H1 (cell line): ENCODE measurements at regions not wholly inside any gene's neighbourhood (a gene's known extent, or its start where the extent isn't known, plus 50 kb on each side); places are given as distances from the start of the nearest gene placed in this dataset.

Source experiments
- CTCF ChIA-PET: fragments of 300-600 bp; sonication (Branson Sonifier 250); formaldehyde crosslinking; loops from one replicate; lab custom pipeline; 2021; ENCODE audit not compliant: partially characterized antibody; lab: Charles Lee
- POLR2A ChIA-PET: fragments of 300-600 bp; sonication (Branson Sonifier 250); formaldehyde crosslinking; loops from one replicate; lab custom pipeline; 2021; ENCODE audit warnings: inconsistent platforms; ENCODE audit not compliant: partially characterized antibody; lab: Charles Lee
- DNase-seq, 2 experiments: peaks; one replicate each; pipeline versions ENCODE4 v3.0.0 to v3.0.0-alpha.2; 2010 to 2022; ENCODE audit warnings: low spot score in 2 of 2, low read depth in 1 of 2, mixed read lengths in 1 of 2
- FAIRE-seq: peaks from 2 replicates; lab custom pipeline; 2011; peaks lifted over from hg19 to GRCh38; lab: Jason Lieb, UNC
- H2AFZ ChIP-seq: 2 replicates; pipeline ENCODE4 v1.8.1; 2012; ENCODE audit warnings: low read length, inconsistent platforms
- H2AK5ac ChIP-seq: 2 replicates; pipeline ENCODE4 v1.6.1; 2013; ENCODE audit warnings: low read depth, low read length
- H2BK120ac ChIP-seq: replicated peaks from 2 replicates; pipeline ENCODE3; 2013; ENCODE audit warnings: low read depth, low read length, inconsistent platforms
- H2BK12ac ChIP-seq: 2 replicates; pipeline ENCODE4 v1.6.1; 2013; ENCODE audit warnings: low read depth, low read length
- H2BK15ac ChIP-seq: 2 replicates; pipeline ENCODE4 v1.6.1; 2013; ENCODE audit warnings: low read length
- H2BK20ac ChIP-seq: 2 replicates; pipeline ENCODE4 v1.6.1; 2013; ENCODE audit warnings: low read length
- H2BK5ac ChIP-seq: 2 replicates; pipeline ENCODE4 v1.6.1; 2013; ENCODE audit warnings: low read depth, low read length
- H3K14ac ChIP-seq: 2 replicates; pipeline ENCODE4 v1.6.1; 2013; ENCODE audit warnings: inconsistent platforms; ENCODE audit not compliant: insufficient read length
- H3K18ac ChIP-seq: 2 replicates; pipeline ENCODE4 v1.6.1; 2013; ENCODE audit warnings: low read length; ENCODE audit errors: extremely low read depth
- H3K23ac ChIP-seq: 2 replicates; pipeline ENCODE4 v1.6.1; 2013; ENCODE audit warnings: inconsistent platforms; ENCODE audit not compliant: insufficient read length
- H3K23me2 ChIP-seq: 2 replicates; pipeline ENCODE4 v1.6.1; 2013; ENCODE audit warnings: low read depth, low read length
- H3K27ac ChIP-seq: 2 replicates; pipeline ENCODE4 v1.6.1; 2011; ENCODE audit warnings: low read depth, low read length, inconsistent platforms
- H3K27me3 ChIP-seq, 4 experiments: replicated peaks in 1 of 4; 1 replicate in 1 of 4; 2 replicates in 3 of 4; pipeline versions ENCODE4 v1.6.1 to v1.8.1; 2011 to 2013; ENCODE audit warnings: low read length in 3 of 4, mild to moderate bottlenecking in 3 of 4, inconsistent platforms in 2 of 4, mixed read lengths in 2 of 4, moderate library complexity in 1 of 4; ENCODE audit not compliant: control insufficient read depth in 3 of 4, insufficient read depth in 3 of 4; ENCODE audit errors: extremely low read depth in 1 of 4
- H3K36me3 ChIP-seq, 4 experiments: 2 replicates each; pipeline versions ENCODE4 v1.6.1 to v1.8.1; 2011 to 2013; ENCODE audit warnings: mild to moderate bottlenecking in 4 of 4, low read length in 3 of 4, moderate library complexity in 2 of 4, control low read depth in 1 of 4, inconsistent platforms in 1 of 4; ENCODE audit not compliant: insufficient read depth in 4 of 4, control insufficient read depth in 2 of 4
- H3K4ac ChIP-seq: replicated peaks from 2 replicates; pipeline ENCODE3; 2013; ENCODE audit warnings: low read length, low read depth, mixed read lengths, inconsistent platforms; ENCODE audit not compliant: insufficient read length
- H3K4me1 ChIP-seq, 4 experiments: replicated peaks in 1 of 4; 1 replicate in 1 of 4; 2 replicates in 3 of 4; pipeline versions ENCODE4 v1.6.1 to v1.8.1; 2011 to 2013; ENCODE audit warnings: low read length in 3 of 4, inconsistent platforms in 2 of 4, mixed read lengths in 1 of 4; ENCODE audit not compliant: insufficient read depth in 4 of 4, control insufficient read depth in 3 of 4
- H3K4me2 ChIP-seq, 2 experiments: 2 replicates each; pipeline versions ENCODE4 v1.6.1 to v1.8.1; 2011 to 2013; ENCODE audit warnings: low read depth in 2 of 2, low read length in 2 of 2, control low read depth in 1 of 2, inconsistent platforms in 1 of 2, mild to moderate bottlenecking in 1 of 2; ENCODE audit not compliant: insufficient read depth in 1 of 2
- H3K4me3 ChIP-seq, 4 experiments: fragments of 200-600, 300-600 bp in 1 of 4; sonication (generic), shearing (Covaris generic), sonication (Bioruptor Twin) in 1 of 4; 2 replicates each; pipeline versions ENCODE4 v1.5.1 to v1.8.1; 2011 to 2016; ENCODE audit warnings: low read length in 4 of 4, low read depth in 3 of 4, control low read depth in 2 of 4, inconsistent platforms in 2 of 4, mild to moderate bottlenecking in 2 of 4, mixed read lengths in 1 of 4, moderate library complexity in 1 of 4; ENCODE audit not compliant: insufficient read depth in 2 of 4; ENCODE audit errors: extremely low read depth in 1 of 4
- H3K56ac ChIP-seq: replicated peaks from 2 replicates; pipeline ENCODE3; 2013; ENCODE audit warnings: low read depth, mild to moderate bottlenecking, mixed read lengths, low read length, inconsistent platforms; ENCODE audit not compliant: insufficient read length
- H3K79me1 ChIP-seq: 2 replicates; pipeline ENCODE4 v1.6.1; 2013; ENCODE audit warnings: low read depth, low read length, control low read depth
- H3K79me2 ChIP-seq, 2 experiments: 2 replicates each; pipeline versions ENCODE4 v1.6.1 to v1.8.1; 2012 to 2013; ENCODE audit warnings: low read length in 2 of 2, mild to moderate bottlenecking in 2 of 2, inconsistent platforms in 1 of 2; ENCODE audit not compliant: insufficient read depth in 2 of 2, control insufficient read depth in 1 of 2
- H3K9ac ChIP-seq, 4 experiments: replicated peaks in 1 of 4; 1 replicate in 1 of 4; 2 replicates in 3 of 4; pipeline versions ENCODE4 v1.6.1 to v1.8.1; 2011 to 2013; ENCODE audit warnings: low read depth in 3 of 4, low read length in 3 of 4, control low read depth in 2 of 4, mild to moderate bottlenecking in 2 of 4, moderate library complexity in 2 of 4, inconsistent platforms in 1 of 4; ENCODE audit errors: extremely low read depth in 1 of 4
- H3K9me3 ChIP-seq, 2 experiments: 2 replicates each; pipeline versions ENCODE4 v1.6.1 to v1.8.1; 2012 to 2013; ENCODE audit warnings: mild to moderate bottlenecking in 2 of 2, moderate library complexity in 2 of 2, control low read depth in 1 of 2, inconsistent platforms in 1 of 2, low read depth in 1 of 2, low read length in 1 of 2, mixed read lengths in 1 of 2; ENCODE audit not compliant: insufficient read depth in 2 of 2
- H4K20me1 ChIP-seq, 2 experiments: replicated peaks in 1 of 2; 2 replicates each; pipeline versions ENCODE3 to v1.8.1; 2011 to 2013; ENCODE audit warnings: inconsistent platforms in 2 of 2, low read length in 2 of 2, mild to moderate bottlenecking in 1 of 2; ENCODE audit not compliant: insufficient read depth in 2 of 2, control insufficient read depth in 1 of 2
- H4K5ac ChIP-seq: 2 replicates; pipeline ENCODE4 v1.6.1; 2013; ENCODE audit warnings: low read length, low read depth, mixed read lengths, inconsistent platforms; ENCODE audit not compliant: insufficient read length
- H4K8ac ChIP-seq: 2 replicates; pipeline ENCODE4 v1.8.0; 2013; ENCODE audit warnings: mild to moderate bottlenecking, moderate library complexity, low read length, inconsistent platforms; ENCODE audit not compliant: insufficient read depth; ENCODE audit errors: extremely low read depth
- H4K91ac ChIP-seq: replicated peaks from 2 replicates; pipeline ENCODE3; 2013; ENCODE audit warnings: low read length, mixed read lengths, inconsistent platforms; ENCODE audit not compliant: insufficient read length
- CHD1 ChIP-seq: IDR thresholded peaks from 2 replicates; pipeline ENCODE4 v1.6.1; 2012; ENCODE audit warnings: low read depth, low read length, improper control_type of control experiment
- EGR1 ChIP-seq: IDR thresholded peaks from 2 replicates; pipeline ENCODE4 v1.6.1; 2011; ENCODE audit warnings: low read depth, low read length, borderline replicate concordance
- GTF2F1 ChIP-seq: IDR thresholded peaks from 2 replicates; pipeline ENCODE4 v1.6.1; 2012; ENCODE audit warnings: low read depth, low read length, improper control_type of control experiment, borderline replicate concordance
- HDAC2 ChIP-seq, 2 experiments: fragments of 300-600 bp in 1 of 2; sonication (generic) in 1 of 2; IDR thresholded peaks; 2 replicates each; pipeline ENCODE4 v1.6.1; 2011 to 2012; ENCODE audit warnings: low read depth in 2 of 2, low read length in 2 of 2, mild to moderate bottlenecking in 2 of 2, moderate library complexity in 2 of 2, borderline replicate concordance in 1 of 2, inconsistent platforms in 1 of 2
- KDM5A ChIP-seq: fragments of 200-600 bp; IDR thresholded peaks from 2 replicates; pipeline ENCODE4 v1.7.1; 2012; ENCODE audit warnings: mild to moderate bottlenecking, low read length, inconsistent platforms, mixed read lengths
- RXRA ChIP-seq: IDR thresholded peaks from 2 replicates; pipeline ENCODE4 v1.6.1; 2011; ENCODE audit warnings: low read depth, mild to moderate bottlenecking, low read length, moderate library complexity; ENCODE audit not compliant: insufficient read depth
- SIRT6 ChIP-seq: IDR thresholded peaks from one replicate; pipeline ENCODE4 v1.7.1; 2012; ENCODE audit warnings: low read length, inconsistent platforms
- SP2 ChIP-seq: IDR thresholded peaks from 2 replicates; pipeline ENCODE4 v1.6.1; 2012; ENCODE audit warnings: mild to moderate bottlenecking, low read length, inconsistent platforms
- SP4 ChIP-seq: IDR thresholded peaks from 2 replicates; pipeline ENCODE4 v1.6.1; 2012; ENCODE audit warnings: low read length, inconsistent platforms
- TAF1 ChIP-seq: IDR thresholded peaks from 2 replicates; pipeline ENCODE4 v1.6.1; 2011; ENCODE audit warnings: mild to moderate bottlenecking, low read depth, low read length
- WGBS, 2 experiments: shearing (Covaris generic) in 1 of 2; methylation state at CpG; one replicate each; pipeline versions ENCODE4 v1.1.6 to v1.1.7; 2013 to 2015; ENCODE audit warnings: low lambda C conversion rate in 2 of 2, mixed read lengths in 2 of 2, inconsistent platforms in 1 of 2, low coverage in 1 of 2, missing lambda C conversion rate in 1 of 2; ENCODE audit not compliant: insufficient replicate concordance in 2 of 2, insufficient coverage in 1 of 2, insufficient read length in 1 of 2; ENCODE audit errors: extremely low coverage in 1 of 2, missing lambda C conversion rate in 1 of 2; 5-methylcytosine and 5-hydroxymethylcytosine counted together

GRCh38 chr4:72689923-72690322, 120.9 kb upstream of the ADAMTS3 start:
- H3K9me3 ChIP-seq = no peaks in the 10 kb centered on the region
- TF ChIP-seq KDM5A (no peak), SP2 (no peak), HDAC2 (IDR thresholded peaks at IDR 0.05; ENCODE audit: borderline replicate concordance in 1 of 2, low read depth in 2 of 2, low read length in 2 of 2) (no peak), SP4 (no peak), RXRA (no peak), TAF1 (no peak), GTF2F1 (no peak), SIRT6 (no peak), EGR1 (no peak), CHD1 (no peak)

More at GRCh38 chr4:72689923-72690322, 120.9 kb upstream of the ADAMTS3 start:
- Histone ChIP-seq H3K4ac (no peak overlapping the region), H4K20me1 (no peaks in the 10 kb centered on the region), H4K5ac (no peak overlapping the region), H2BK12ac (no peak overlapping the region), H2AK5ac (no peak overlapping the region), H2BK15ac (no peak overlapping the region), H3K4me3 (no peak overlapping the region), H3K9ac (no peak overlapping the region), H4K91ac (no peak overlapping the region), H3K4me2 (no peak overlapping the region), H3K23me2 (no peaks in the 10 kb centered on the region), H3K4me1 (no peaks in the 10 kb centered on the region), H3K27ac (no peak overlapping the region), H3K23ac (no peak overlapping the region), H2BK5ac (no peak overlapping the region), H3K79me1 (no peaks in the 10 kb centered on the region), H2BK20ac (no peak overlapping the region), H3K14ac (no peak overlapping the region), H4K8ac (no peak overlapping the region), H3K56ac (no peak overlapping the region), H3K79me2 (no peaks in the 10 kb centered on the region), H2BK120ac (no peak overlapping the region), H3K27me3 (no peaks in the 10 kb centered on the region), H3K36me3 (no peaks in the 10 kb centered on the region), H3K18ac (no peak overlapping the region), H2AFZ (no peak overlapping the region)
- DNase-seq = no peak
- ChIA-PET CTCF (interaction anchor here (0.7 to 0.8 kb wide), 2 partner anchors 10 to 185 kb away, joined by 3 to 4 read pairs; no protein-coding TSS in a partner anchor), POLR2A (no interaction called here)
- FAIRE-seq = no peak
- WGBS, 2 experiments = 85% methylated on average over 1 of the region's 1 CpG; no CpG with 5 or more reads in 1 of the 2 experiments
